Dermis blood vessel endothelial cell (primary cell): ENCODE measurements at regions not wholly inside any gene's neighbourhood (a gene's known extent, or its start where the extent isn't known, plus 50 kb on each side); places are given as distances from the start of the nearest gene placed in this dataset.

Experiments used
- DNase-seq: peaks from one replicate; pipeline ENCODE4 v3.0.0; 2010

- DNase-seq: no peak
Measured at GRCh38 chr9:633461-633860, 208.0 kb upstream of the DMRT1 start.

- DNase-seq: no peak
Measured at GRCh38 chr9:636931-637591, 204.4 kb upstream of the DMRT1 start.

GRCh38 chr9:638152-638551 is 203.3 kb upstream of the DMRT1 start:
- DNase-seq: no peak

GRCh38 chr9:642014-642413 is 199.5 kb upstream of the DMRT1 start:
- peak; percentile 14 for DNase-seq

- DNase-seq: no peak
Measured at GRCh38 chr9:643966-644365, 197.5 kb upstream of the DMRT1 start.

- DNase-seq: no peak
Measured at GRCh38 chr9:647522-647921, 194.0 kb upstream of the DMRT1 start.

- no peak for DNase-seq
Measured at GRCh38 chr9:649128-650074, 192.1 kb upstream of the DMRT1 start.

GRCh38 chr9:650362-650761 is 191.1 kb upstream of the DMRT1 start:
- peak; percentile 36 for DNase-seq

GRCh38 chr9:651371-651770 is 190.1 kb upstream of the DMRT1 start:
- DNase-seq: no peak

- DNase-seq: no peak
Measured at GRCh38 chr9:652914-653313, 188.6 kb upstream of the DMRT1 start.

- DNase-seq: no peak
Measured at GRCh38 chr9:653421-653820, 188.1 kb upstream of the DMRT1 start.

- DNase-seq: no peak
Measured at GRCh38 chr9:653856-654387, 187.6 kb upstream of the DMRT1 start.

- DNase-seq: no peak
Measured at GRCh38 chr9:655875-656274, 185.6 kb upstream of the DMRT1 start.

GRCh38 chr9:656926-657568 is 184.4 kb upstream of the DMRT1 start:
- no peak for DNase-seq

- DNase-seq: no peak
Measured at GRCh38 chr9:659286-659685, 182.2 kb upstream of the DMRT1 start.

- no peak for DNase-seq
Measured at GRCh38 chr9:660227-660626, 181.3 kb upstream of the DMRT1 start.

- no peak for DNase-seq
Measured at GRCh38 chr9:663541-663940, 178.0 kb upstream of the DMRT1 start.

GRCh38 chr9:665296-665695 is 176.2 kb upstream of the DMRT1 start:
- DNase-seq: no peak

GRCh38 chr9:671997-672396 is 169.5 kb upstream of the DMRT1 start:
- DNase-seq: no peak

GRCh38 chr9:672851-673250 is 168.6 kb upstream of the DMRT1 start:
- DNase-seq: no peak

- no peak for DNase-seq
Measured at GRCh38 chr9:673264-673965, 168.1 kb upstream of the DMRT1 start.

- no peak for DNase-seq
Measured at GRCh38 chr9:673966-674526, 167.5 kb upstream of the DMRT1 start.
